ENCODE measurements at regions not wholly inside any gene's neighbourhood (a gene's known extent, or its start where the extent isn't known, plus 50 kb on each side); places are given as distances from the start of the nearest gene placed in this dataset.
"Not testable (repeated sequence)": the region's sequence is repeated elsewhere in the genome, so short reads cannot be mapped to it uniquely, and the experiment has no call there.

GRCh38 chr9:38489057-38489456 is 64.8 kb upstream of the IGFBPL1 start:
- intact Hi-C loops (cut with micrococcal nuclease; ENCODE audit: unreplicated experiment), result no loop called here
- H3K27me3 Mint-ChIP-seq (ENCODE audit: unreplicated experiment), result no peaks in the 10 kb centered on the region
- no peak overlapping the region for H3K4me3 Mint-ChIP-seq (ENCODE audit: low read depth, unreplicated experiment)
- TF ChIP-seq, protein P1, sequence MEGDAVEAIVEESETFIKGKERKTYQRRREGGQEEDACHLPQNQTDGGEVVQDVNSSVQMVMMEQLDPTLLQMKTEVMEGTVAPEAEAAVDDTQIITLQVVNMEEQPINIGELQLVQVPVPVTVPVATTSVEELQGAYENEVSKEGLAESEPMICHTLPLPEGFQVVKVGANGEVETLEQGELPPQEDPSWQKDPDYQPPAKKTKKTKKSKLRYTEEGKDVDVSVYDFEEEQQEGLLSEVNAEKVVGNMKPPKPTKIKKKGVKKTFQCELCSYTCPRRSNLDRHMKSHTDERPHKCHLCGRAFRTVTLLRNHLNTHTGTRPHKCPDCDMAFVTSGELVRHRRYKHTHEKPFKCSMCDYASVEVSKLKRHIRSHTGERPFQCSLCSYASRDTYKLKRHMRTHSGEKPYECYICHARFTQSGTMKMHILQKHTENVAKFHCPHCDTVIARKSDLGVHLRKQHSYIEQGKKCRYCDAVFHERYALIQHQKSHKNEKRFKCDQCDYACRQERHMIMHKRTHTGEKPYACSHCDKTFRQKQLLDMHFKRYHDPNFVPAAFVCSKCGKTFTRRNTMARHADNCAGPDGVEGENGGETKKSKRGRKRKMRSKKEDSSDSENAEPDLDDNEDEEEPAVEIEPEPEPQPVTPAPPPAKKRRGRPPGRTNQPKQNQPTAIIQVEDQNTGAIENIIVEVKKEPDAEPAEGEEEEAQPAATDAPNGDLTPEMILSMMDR (IDR thresholded peaks at IDR 0.05; ENCODE audit: unreplicated experiment), result no peak
- no peaks in the 10 kb centered on the region for H3K9me3 Mint-ChIP-seq (ENCODE audit: low read depth, unreplicated experiment)
- CTCF ChIA-PET, result no interaction called here
- no peaks in the 10 kb centered on the region for H3K36me3 Mint-ChIP-seq (ENCODE audit: insufficient read depth, unreplicated experiment)
- no peak for DNase-seq
- BruUV-seq (replicated peaks), result no TSS peak
- H3K4me1 Mint-ChIP-seq (ENCODE audit: low read depth, unreplicated experiment), result no peaks in the 10 kb centered on the region
- no peak overlapping the region for H3K27ac Mint-ChIP-seq (ENCODE audit: unreplicated experiment)

- Mint-ChIP-seq H3K4me3 (ENCODE audit: low read depth, unreplicated experiment) (no peak overlapping the region), H3K9me3 (ENCODE audit: low read depth, unreplicated experiment) (no peaks in the 10 kb centered on the region), H3K27ac (ENCODE audit: unreplicated experiment) (no peak overlapping the region), H3K4me1 (ENCODE audit: low read depth, unreplicated experiment) (no peaks in the 10 kb centered on the region), H3K36me3 (ENCODE audit: insufficient read depth, unreplicated experiment) (no peaks in the 10 kb centered on the region), H3K27me3 (ENCODE audit: unreplicated experiment) (no peaks in the 10 kb centered on the region)
- TF ChIP-seq, protein P1 (IDR thresholded peaks at IDR 0.05; ENCODE audit: unreplicated experiment), result no peak
- no TSS peak for BruUV-seq (replicated peaks)
- no peak for DNase-seq
- intact Hi-C loops (cut with micrococcal nuclease; ENCODE audit: unreplicated experiment), result no loop called here
- CTCF ChIA-PET, result no interaction called here
Measured at GRCh38 chr9:38488156-38488698, 64.0 kb upstream of the IGFBPL1 start.

- not testable (repeated sequence) for H3K27ac Mint-ChIP-seq (ENCODE audit: unreplicated experiment); H3K9me3 Mint-ChIP-seq (ENCODE audit: low read depth, unreplicated experiment)
Measured at GRCh38 chr9:38487418-38488155, 63.3 kb upstream of the IGFBPL1 start.

DNA sequence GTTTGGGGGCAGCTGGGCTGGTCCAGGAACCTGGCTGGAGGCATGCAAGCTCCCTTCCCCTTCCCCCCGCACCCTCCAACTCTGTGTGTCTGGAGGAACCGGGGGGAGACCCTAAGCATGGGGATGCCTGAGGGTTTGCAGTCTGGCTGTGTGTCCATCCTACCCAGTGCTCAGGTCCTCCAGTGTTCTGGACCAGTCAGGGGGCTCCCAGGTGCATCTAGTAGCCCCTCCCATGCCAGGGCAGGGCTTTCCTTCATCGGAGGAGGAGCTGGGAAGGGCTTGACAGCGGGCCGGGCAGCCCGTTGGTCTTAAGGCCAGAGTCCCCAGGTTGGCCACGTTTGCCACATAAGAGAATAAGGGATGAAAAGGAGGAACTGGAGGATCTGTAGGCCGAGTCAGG is 62.6 kb upstream of the IGFBPL1 start:
- Mint-ChIP-seq H3K27ac (ENCODE audit: unreplicated experiment) (no peak overlapping the region), H3K36me3 (ENCODE audit: insufficient read depth, unreplicated experiment) (no peaks in the 10 kb centered on the region), H3K4me3 (ENCODE audit: low read depth, unreplicated experiment) (no peak overlapping the region), H3K4me1 (ENCODE audit: low read depth, unreplicated experiment) (no peaks in the 10 kb centered on the region), H3K9me3 (ENCODE audit: low read depth, unreplicated experiment) (no peaks in the 10 kb centered on the region), H3K27me3 (ENCODE audit: unreplicated experiment) (no peaks in the 10 kb centered on the region)
- intact Hi-C loops (cut with micrococcal nuclease; ENCODE audit: unreplicated experiment), result no loop called here
- DNase-seq, result no peak
- CTCF ChIA-PET, result no interaction called here
- BruUV-seq (replicated peaks), result no TSS peak
- TF ChIP-seq, protein P1 (IDR thresholded peaks at IDR 0.05; ENCODE audit: unreplicated experiment), result no peak

More at GRCh38 chr9:38487418-38488155, 63.3 kb upstream of the IGFBPL1 start:
- H3K36me3 Mint-ChIP-seq (ENCODE audit: insufficient read depth, unreplicated experiment); H3K4me3 Mint-ChIP-seq (ENCODE audit: low read depth, unreplicated experiment); intact Hi-C loops (cut with micrococcal nuclease; ENCODE audit: unreplicated experiment); CTCF ChIA-PET; H3K4me1 Mint-ChIP-seq (ENCODE audit: low read depth, unreplicated experiment); BruUV-seq (replicated peaks); H3K27me3 Mint-ChIP-seq (ENCODE audit: unreplicated experiment); DNase-seq: not testable (repeated sequence)

- Mint-ChIP-seq H3K9me3 (ENCODE audit: low read depth, unreplicated experiment) (no peaks in the 10 kb centered on the region), H3K27me3 (ENCODE audit: unreplicated experiment) (no peaks in the 10 kb centered on the region), H3K4me1 (ENCODE audit: low read depth, unreplicated experiment) (no peaks in the 10 kb centered on the region), H3K36me3 (ENCODE audit: insufficient read depth, unreplicated experiment) (no peaks in the 10 kb centered on the region), H3K4me3 (ENCODE audit: low read depth, unreplicated experiment) (no peak overlapping the region), H3K27ac (ENCODE audit: unreplicated experiment) (no peak overlapping the region)
- no TSS peak for BruUV-seq (replicated peaks)
- CTCF ChIA-PET, result no interaction called here
- intact Hi-C loops (cut with micrococcal nuclease; ENCODE audit: unreplicated experiment), result no loop called here
- TF ChIP-seq, protein P1 (IDR thresholded peaks at IDR 0.05; ENCODE audit: unreplicated experiment), result no peak
- no peak for DNase-seq
Measured at GRCh38 chr9:38486056-38486615, 61.9 kb upstream of the IGFBPL1 start.

- CTCF ChIA-PET; intact Hi-C loops (cut with micrococcal nuclease; ENCODE audit: unreplicated experiment); H3K4me3 Mint-ChIP-seq (ENCODE audit: low read depth, unreplicated experiment); H3K36me3 Mint-ChIP-seq (ENCODE audit: insufficient read depth, unreplicated experiment); DNase-seq; H3K9me3 Mint-ChIP-seq (ENCODE audit: low read depth, unreplicated experiment); BruUV-seq (replicated peaks); H3K27me3 Mint-ChIP-seq (ENCODE audit: unreplicated experiment); H3K27ac Mint-ChIP-seq (ENCODE audit: unreplicated experiment); H3K4me1 Mint-ChIP-seq (ENCODE audit: low read depth, unreplicated experiment): not testable (repeated sequence)
Measured at GRCh38 chr9:38484076-38484665, 59.9 kb upstream of the IGFBPL1 start.

All from Calu3 (cell line).